ENCODE measurements at regions not wholly inside any gene's neighbourhood (a gene's known extent, or its start where the extent isn't known, plus 50 kb on each side); places are given as distances from the start of the nearest gene placed in this dataset.
A peak's percentile ranks its signal among the peaks of the same experiment; 100 is the strongest.

GRCh38 chr14:89485264-89485663, 68.2 kb upstream of the FOXN3 start:
- 89% methylated on average over 2 of the region's 2 CpGs for WGBS
- DNase-seq (ENCODE audit: low spot score in 2 of 2), result no peak
- Histone ChIP-seq H3K4me1 (peaks cover 15% of the 10 kb centered on the region), H3K9me3 (no peaks in the 10 kb centered on the region), H3K27me3 (no peaks in the 10 kb centered on the region), H3K4me3 (no peak overlapping the region), H3K27ac (no peak overlapping the region), H3K36me3 (no peaks in the 10 kb centered on the region)
- no peak for TF ChIP-seq POLR2AphosphoS5 (IDR thresholded peaks at IDR 0.05)
- no peak for TF ChIP-seq CTCF (IDR thresholded peaks at IDR 0.05)
- no peak for TF ChIP-seq POLR2A (IDR thresholded peaks at IDR 0.05)
- TF ChIP-seq EP300 (IDR thresholded peaks at IDR 0.05), result no peak

- no peaks in the 10 kb centered on the region for H3K36me3 ChIP-seq
- H3K4me3 ChIP-seq, result no peak overlapping the region
- DNase-seq (ENCODE audit: low spot score in 2 of 2), result no peak
- no peak for TF ChIP-seq POLR2A (IDR thresholded peaks at IDR 0.05)
- TF ChIP-seq POLR2AphosphoS5 (IDR thresholded peaks at IDR 0.05), result no peak
- no peak for TF ChIP-seq EP300 (IDR thresholded peaks at IDR 0.05)
- no peak for TF ChIP-seq CTCF (IDR thresholded peaks at IDR 0.05)
- 86% methylated on average over 9 of the region's 9 CpGs for WGBS
- no peaks in the 10 kb centered on the region for H3K9me3 ChIP-seq
- peaks cover 6% of the 10 kb centered on the region for H3K4me1 ChIP-seq
- no peak overlapping the region for H3K27ac ChIP-seq
- H3K27me3 ChIP-seq, result no peaks in the 10 kb centered on the region
These were observed 67.2 kb upstream of the FOXN3 start for GRCh38 chr14:89484051-89484844.

- H3K4me3 ChIP-seq, result no peak overlapping the region
- H3K27me3 ChIP-seq, result no peaks in the 10 kb centered on the region
- 64% methylated on average over 11 of the region's 11 CpGs for WGBS
- DNase-seq (ENCODE audit: low spot score in 2 of 2), result peak; percentile 90
- no peaks in the 10 kb centered on the region for H3K9me3 ChIP-seq
- no peaks in the 10 kb centered on the region for H3K36me3 ChIP-seq
- H3K27ac ChIP-seq, result peak overlapping the region; percentile 68
- peaks cover 11% of the 10 kb centered on the region for H3K4me1 ChIP-seq
- TF ChIP-seq EP300 (IDR thresholded peaks at IDR 0.05), result no peak
- peak in 2 of 3 donors; percentile 12 to 58 for TF ChIP-seq POLR2AphosphoS5 (IDR thresholded peaks at IDR 0.05)
These were observed 64.2 kb upstream of the FOXN3 start for GRCh38 chr14:89481196-89481595.

GRCh38 chr14:89480278-89480677, 63.2 kb upstream of the FOXN3 start:
- Histone ChIP-seq H3K36me3 (no peaks in the 10 kb centered on the region), H3K4me1 (peaks cover 7% of the 10 kb centered on the region), H3K4me3 (no peak overlapping the region), H3K27me3 (no peaks in the 10 kb centered on the region), H3K27ac (peak overlapping the region; percentile 33), H3K9me3 (no peaks in the 10 kb centered on the region)
- no peak for DNase-seq (ENCODE audit: low spot score in 2 of 2)
- TF ChIP-seq POLR2AphosphoS5 (IDR thresholded peaks at IDR 0.05), result no peak
- TF ChIP-seq CTCF (IDR thresholded peaks at IDR 0.05), result no peak
- no peak for TF ChIP-seq EP300 (IDR thresholded peaks at IDR 0.05)
- TF ChIP-seq POLR2A (IDR thresholded peaks at IDR 0.05), result no peak
- WGBS, result 93% methylated on average over 6 of the region's 6 CpGs

GRCh38 chr14:89479802-89480201, 62.8 kb upstream of the FOXN3 start:
- H3K4me1 ChIP-seq, result peaks cover 4% of the 10 kb centered on the region
- no peak for TF ChIP-seq POLR2A (IDR thresholded peaks at IDR 0.05)
- no peak for TF ChIP-seq POLR2AphosphoS5 (IDR thresholded peaks at IDR 0.05)
- no peak for TF ChIP-seq CTCF (IDR thresholded peaks at IDR 0.05)
- TF ChIP-seq EP300 (IDR thresholded peaks at IDR 0.05), result no peak
- no peak overlapping the region for H3K4me3 ChIP-seq
- no peak overlapping the region for H3K27ac ChIP-seq
- DNase-seq (ENCODE audit: low spot score in 2 of 2), result no peak
- H3K36me3 ChIP-seq, result no peaks in the 10 kb centered on the region
- no peaks in the 10 kb centered on the region for H3K9me3 ChIP-seq
- no peaks in the 10 kb centered on the region for H3K27me3 ChIP-seq
- WGBS, result 88% methylated on average over 6 of the region's 6 CpGs

Measured in suprapubic skin (tissue), 4 donors.